NCI-H2196 (cell line): ENCODE measurements at regions not wholly inside any gene's neighbourhood (a gene's known extent, or its start where the extent isn't known, plus 50 kb on each side); places are given as distances from the start of the nearest gene placed in this dataset.
"Not testable (repeated sequence)": the region's sequence is repeated elsewhere in the genome, so short reads cannot be mapped to it uniquely, and the experiment has no call there.

ENCODE experiments used
- DNase-seq: peaks from one replicate; lab custom pipeline; 2025; ENCODE audit not compliant: unreplicated experiment; lab: John Stamatoyannopoulos, UW

DNA sequence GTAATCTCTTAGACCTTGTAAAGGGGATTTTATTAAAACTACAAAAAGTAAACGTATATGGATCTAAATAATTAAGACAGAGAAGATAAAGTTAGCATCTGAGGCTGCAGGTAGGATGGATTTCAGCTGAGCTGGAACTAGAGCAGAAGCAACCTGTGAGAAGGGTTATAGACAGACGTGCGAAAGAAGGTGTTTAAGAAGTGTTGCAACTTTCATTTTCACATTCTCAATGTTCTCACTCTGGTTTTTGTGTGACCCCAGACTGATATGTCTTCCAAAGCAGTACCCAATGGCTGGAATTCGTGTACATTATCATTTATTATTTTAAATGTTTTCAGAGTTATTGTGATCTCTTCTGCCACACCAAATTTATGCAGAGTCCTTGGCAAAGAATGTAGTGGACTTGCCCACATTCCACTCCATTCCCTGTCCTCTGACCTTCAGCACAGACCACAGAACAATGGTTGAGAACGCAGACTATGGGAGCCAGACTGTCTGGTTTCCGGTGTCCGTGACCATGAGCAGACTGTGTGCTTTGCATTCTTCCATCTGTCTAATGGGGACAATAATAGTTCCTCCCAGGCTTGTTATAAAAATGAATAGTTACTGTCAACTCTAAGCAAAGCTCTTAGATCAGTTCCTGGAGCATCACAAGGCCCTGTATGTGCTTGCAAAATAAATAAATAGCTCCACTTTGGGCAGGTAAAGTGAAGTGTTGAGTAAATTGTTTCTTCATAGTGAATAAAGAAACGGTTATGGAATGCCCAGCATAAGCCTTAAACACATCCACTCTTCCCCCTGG is 140.6 kb upstream of the SAMSN1 start:
- DNase-seq: no peak

DNA sequence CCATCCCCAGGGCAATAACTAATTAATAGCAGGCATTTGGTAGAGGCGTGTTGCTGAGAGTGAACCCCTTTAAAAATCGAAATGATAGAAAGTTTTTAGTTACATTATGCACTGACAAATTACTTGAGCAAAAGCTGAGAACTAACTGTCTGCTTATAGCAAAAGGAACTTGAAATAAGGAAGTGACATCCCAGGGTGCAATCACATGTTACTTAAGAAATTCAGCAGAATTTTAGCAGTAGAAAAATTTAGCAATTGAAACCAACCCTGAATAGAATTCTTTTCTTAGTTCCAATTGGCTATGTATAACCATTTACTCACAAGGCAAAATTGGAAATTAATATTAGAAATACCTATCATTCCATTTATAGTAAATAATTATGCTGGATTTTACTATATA is 139.5 kb upstream of the SAMSN1 start:
- DNase-seq: no peak

DNA sequence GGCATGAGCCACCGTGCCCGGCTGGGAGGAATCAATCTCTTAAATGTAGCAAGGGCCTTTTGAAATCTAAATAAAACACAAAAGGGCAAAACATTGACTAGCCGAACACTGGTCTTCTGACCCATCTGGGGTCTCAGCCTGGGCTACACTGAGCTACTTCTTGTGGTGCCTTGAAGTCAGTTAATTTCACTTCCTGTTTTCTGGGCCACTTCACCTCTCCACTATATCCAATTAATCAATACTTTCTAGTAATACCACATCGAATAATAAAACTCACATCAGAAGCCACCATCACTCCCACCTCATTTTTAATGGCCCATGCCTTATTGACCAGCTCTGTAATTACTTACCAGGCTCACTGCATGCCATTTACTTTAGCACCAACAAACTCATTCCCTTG is 138.0 kb upstream of the SAMSN1 start:
- DNase-seq: no peak

- no peak for DNase-seq
Observed at GRCh38 chr21:14683063-14683462, 136.9 kb upstream of the SAMSN1 start.

DNA sequence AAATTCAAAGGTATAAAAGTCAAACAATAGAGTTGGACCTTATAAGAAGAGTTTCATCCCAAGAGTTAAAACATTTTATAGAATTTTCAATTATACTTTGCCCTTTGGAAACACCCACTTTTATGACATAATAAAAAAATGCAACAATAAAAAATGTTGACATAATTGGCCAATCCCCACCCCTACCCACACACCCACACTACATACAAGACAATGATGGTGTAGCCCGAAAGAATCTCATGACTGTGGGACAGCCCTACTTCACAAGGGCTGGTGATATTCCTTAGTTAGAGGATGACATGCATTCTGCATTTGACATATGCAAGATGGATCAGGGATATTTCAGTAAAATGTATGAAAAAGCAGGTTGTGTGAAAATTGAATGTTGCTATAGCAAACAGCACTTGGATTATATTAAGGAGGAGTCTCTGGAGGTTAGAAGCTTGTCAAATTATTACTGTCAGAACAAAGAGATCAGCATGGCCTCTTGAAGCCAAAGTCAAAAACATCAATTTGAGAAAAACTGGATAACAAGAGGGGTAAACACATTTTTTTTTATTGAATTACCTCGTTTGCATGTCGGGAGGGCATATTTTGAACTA is 133.0 kb upstream of the SAMSN1 start:
- no peak for DNase-seq

GRCh38 chr21:14677639-14678179 is 131.6 kb upstream of the SAMSN1 start:
- no peak for DNase-seq

GRCh38 chr21:14677013-14677412 is 130.9 kb upstream of the SAMSN1 start:
- no peak for DNase-seq

GRCh38 chr21:14675774-14676530 is 129.8 kb upstream of the SAMSN1 start:
- no peak for DNase-seq

DNA sequence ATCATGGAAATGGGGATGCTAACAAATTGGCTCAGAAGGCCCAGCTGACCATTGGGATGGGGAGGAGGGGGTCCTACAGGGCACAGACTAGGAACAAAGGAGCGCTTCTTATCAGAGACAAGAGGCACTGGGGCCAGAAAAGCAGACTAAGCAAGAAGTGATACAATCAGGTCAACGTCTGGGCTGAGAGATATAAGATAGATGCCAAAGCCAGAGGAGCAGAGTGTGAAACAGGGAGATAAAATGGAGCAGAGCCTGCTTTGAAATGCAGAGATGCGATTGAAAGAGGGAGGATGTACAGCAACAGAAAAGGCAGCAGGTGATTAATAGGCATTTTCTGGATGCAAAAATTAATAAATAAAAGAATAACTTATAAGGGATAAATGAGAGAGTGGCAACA is 127.5 kb upstream of the SAMSN1 start:
- no peak for DNase-seq

GRCh38 chr21:14672466-14672865 is 126.4 kb upstream of the SAMSN1 start:
- no peak for DNase-seq

GRCh38 chr21:14670409-14670808 is 124.3 kb upstream of the SAMSN1 start:
- DNase-seq: no peak

DNA sequence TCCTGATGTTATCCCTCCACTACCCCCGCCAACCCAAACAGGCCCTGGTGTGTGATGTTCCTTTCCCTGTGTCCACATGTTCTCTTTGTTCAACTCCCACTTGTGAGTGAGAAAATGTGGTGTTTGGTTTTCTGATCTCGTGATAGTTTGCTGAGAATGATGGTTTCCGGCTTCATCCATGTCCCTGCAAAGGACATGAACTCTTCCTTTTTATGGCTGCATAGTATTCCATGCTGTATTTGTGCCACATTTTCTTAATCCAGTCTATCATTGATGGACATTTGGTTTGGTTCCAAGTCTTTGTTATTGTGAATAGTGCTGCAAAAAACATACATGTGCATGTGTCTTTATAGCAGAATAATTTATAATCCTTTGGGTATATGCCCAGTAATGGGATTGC is 123.0 kb upstream of the SAMSN1 start:
- not testable (repeated sequence) for DNase-seq

GRCh38 chr21:14657241-14658008 is 111.3 kb upstream of the SAMSN1 start:
- no peak for DNase-seq

GRCh38 chr21:14646893-14647292 is 100.8 kb upstream of the SAMSN1 start:
- DNase-seq: no peak

- DNase-seq: no peak
Observed at GRCh38 chr21:14645702-14646101, 99.6 kb upstream of the SAMSN1 start.

DNA sequence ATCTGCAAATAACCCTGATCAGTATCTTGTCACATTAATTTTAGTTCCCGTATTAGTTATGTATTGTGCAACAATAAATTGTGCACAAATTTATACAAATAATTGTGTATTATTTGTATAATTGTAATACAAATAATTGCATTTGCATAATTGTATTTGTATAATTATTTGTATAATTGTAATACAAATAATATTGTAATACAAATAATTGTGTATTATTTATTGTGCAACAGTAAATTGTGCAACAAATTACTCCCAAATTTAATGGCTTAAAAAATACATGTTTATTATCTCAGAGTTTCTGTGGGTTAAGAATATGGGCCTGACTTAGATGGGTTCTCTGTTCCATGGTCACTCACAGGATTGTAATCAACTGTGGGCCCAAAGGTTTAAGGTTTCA is 86.2 kb upstream of the SAMSN1 start:
- DNase-seq: no peak

DNA sequence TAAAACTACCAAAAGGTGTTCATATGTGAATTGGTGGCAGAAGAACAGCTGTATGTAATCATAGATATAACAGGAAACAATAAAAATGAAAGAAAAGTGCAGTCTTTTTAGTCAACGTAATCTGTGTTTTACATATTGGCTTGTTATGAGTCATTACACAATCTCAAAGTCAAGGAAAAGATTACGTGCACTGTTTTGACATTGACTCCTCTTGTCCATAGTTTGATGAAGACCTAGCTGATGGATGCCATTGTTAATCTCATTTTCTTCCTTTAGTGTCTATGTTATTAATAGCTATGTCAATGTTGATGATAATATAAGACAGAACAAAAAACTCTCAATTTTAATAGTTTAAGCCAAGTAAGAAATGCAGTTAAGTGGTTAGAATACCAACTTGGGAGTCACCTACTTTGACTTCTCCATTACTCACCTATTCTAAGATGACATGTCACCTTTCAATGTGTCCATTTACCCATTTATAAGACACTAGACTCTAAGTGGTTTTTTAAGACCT is 84.5 kb upstream of the SAMSN1 start:
- no peak for DNase-seq

GRCh38 chr21:14629461-14629860 is 83.3 kb upstream of the SAMSN1 start:
- DNase-seq: no peak

GRCh38 chr21:14623079-14623478 is 77.0 kb upstream of the SAMSN1 start:
- DNase-seq: not testable (repeated sequence)

- DNase-seq: no peak
Observed at GRCh38 chr21:14620152-14620551, 74.0 kb upstream of the SAMSN1 start.

DNA sequence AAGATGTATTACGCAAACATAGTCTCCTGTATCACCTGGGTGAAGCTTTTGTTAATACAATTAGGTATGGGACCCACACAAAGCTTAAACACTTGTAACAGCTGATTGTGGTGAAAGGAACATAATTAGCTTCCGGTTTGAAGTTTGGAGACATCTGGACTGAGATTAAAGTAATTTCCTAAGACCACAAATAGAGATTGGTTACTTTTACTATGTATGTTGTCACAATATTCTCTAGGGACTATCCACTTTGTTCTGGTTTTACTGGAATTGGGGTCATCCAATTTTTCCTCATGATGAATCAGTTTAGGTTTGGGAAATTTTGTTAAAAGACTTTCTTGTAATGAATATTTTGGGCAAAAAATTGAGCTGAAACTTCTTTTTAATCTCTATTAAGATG is 71.8 kb upstream of the SAMSN1 start:
- no peak for DNase-seq
